GM21360 (cell line): ENCODE measurements at regions not wholly inside any gene's neighbourhood (a gene's known extent, or its start where the extent isn't known, plus 50 kb on each side); places are given as distances from the start of the nearest gene placed in this dataset.
"Not testable (repeated sequence)": the region's sequence is repeated elsewhere in the genome, so short reads cannot be mapped to it uniquely, and the experiment has no call there.

Experiments
- ATAC-seq: cut with Tn5 transposase; IDR thresholded peaks from one replicate; pipeline ENCODE4 v1.9.1; 2021; ENCODE audit warnings: mild to moderate bottlenecking, moderate library complexity; ENCODE audit not compliant: unreplicated experiment

GRCh38 chr14:28381656-28382055 lies 384.9 kb upstream of the FOXG1 start:
- ATAC-seq, result no peak

- ATAC-seq, result no peak
Measured at GRCh38 chr14:28382444-28383190, 384.0 kb upstream of the FOXG1 start.

GRCh38 chr14:28398506-28398905 lies 368.1 kb upstream of the FOXG1 start:
- ATAC-seq, result no peak

- not testable (repeated sequence) for ATAC-seq
Measured at GRCh38 chr14:28401705-28402104, 364.9 kb upstream of the FOXG1 start.

- no peak for ATAC-seq
Measured at GRCh38 chr14:28406196-28406595, 360.4 kb upstream of the FOXG1 start.

- ATAC-seq, result no peak
Measured at GRCh38 chr14:28407031-28407825, 359.4 kb upstream of the FOXG1 start.

GRCh38 chr14:28407996-28408395 lies 358.6 kb upstream of the FOXG1 start:
- ATAC-seq, result no peak

- no peak for ATAC-seq
Measured at GRCh38 chr14:28412077-28412476, 354.5 kb upstream of the FOXG1 start.

- no peak for ATAC-seq
Measured at GRCh38 chr14:28426960-28427359, 339.6 kb upstream of the FOXG1 start.

- ATAC-seq, result no peak
Measured at GRCh38 chr14:28436821-28437220, 329.8 kb upstream of the FOXG1 start.

GRCh38 chr14:28461389-28461788 lies 305.2 kb upstream of the FOXG1 start:
- ATAC-seq, result no peak

- ATAC-seq, result no peak
Measured at GRCh38 chr14:28467611-28468010, 299.0 kb upstream of the FOXG1 start.

- no peak for ATAC-seq
Measured at GRCh38 chr14:28468191-28469151, 298.1 kb upstream of the FOXG1 start.

- no peak for ATAC-seq
Measured at GRCh38 chr14:28482251-28483040, 284.1 kb upstream of the FOXG1 start.

- ATAC-seq, result no peak
Measured at GRCh38 chr14:28483506-28483905, 283.1 kb upstream of the FOXG1 start.

GRCh38 chr14:28488684-28489083 lies 277.9 kb upstream of the FOXG1 start:
- no peak for ATAC-seq

GRCh38 chr14:28493516-28493915 lies 273.1 kb upstream of the FOXG1 start:
- ATAC-seq, result no peak

- ATAC-seq, result no peak
Measured at GRCh38 chr14:28494196-28494595, 272.4 kb upstream of the FOXG1 start.

- no peak for ATAC-seq
Measured at GRCh38 chr14:28496364-28496763, 270.2 kb upstream of the FOXG1 start.

GRCh38 chr14:28502517-28502916 lies 264.1 kb upstream of the FOXG1 start:
- no peak for ATAC-seq
